Uterus (tissue), 2 donors: ENCODE measurements at regions not wholly inside any gene's neighbourhood (a gene's known extent, or its start where the extent isn't known, plus 50 kb on each side); places are given as distances from the start of the nearest gene placed in this dataset.

Source experiments
- POLR2A ChIP-seq, 2 donors: fragments of 450-650 bp; IDR thresholded peaks; one replicate each; pipeline ENCODE4 v1.6.1; 2016; ENCODE audit warnings: antibody characterized with exemption in 2 of 2, mild to moderate bottlenecking in 1 of 2, moderate library complexity in 1 of 2
- TF ChIP-seq, protein P1 (sequence below), 4 experiments: fragments of 200-600 bp in 2 of 4; fragments of 450-650 bp in 2 of 4; sonication (generic) in 2 of 4; IDR thresholded peaks; one replicate each; pipeline ENCODE4 v1.5.1; 2016 to 2019; ENCODE audit warnings: antibody characterized with exemption in 4 of 4, mild to moderate bottlenecking in 2 of 4, moderate library complexity in 1 of 4

DNA sequence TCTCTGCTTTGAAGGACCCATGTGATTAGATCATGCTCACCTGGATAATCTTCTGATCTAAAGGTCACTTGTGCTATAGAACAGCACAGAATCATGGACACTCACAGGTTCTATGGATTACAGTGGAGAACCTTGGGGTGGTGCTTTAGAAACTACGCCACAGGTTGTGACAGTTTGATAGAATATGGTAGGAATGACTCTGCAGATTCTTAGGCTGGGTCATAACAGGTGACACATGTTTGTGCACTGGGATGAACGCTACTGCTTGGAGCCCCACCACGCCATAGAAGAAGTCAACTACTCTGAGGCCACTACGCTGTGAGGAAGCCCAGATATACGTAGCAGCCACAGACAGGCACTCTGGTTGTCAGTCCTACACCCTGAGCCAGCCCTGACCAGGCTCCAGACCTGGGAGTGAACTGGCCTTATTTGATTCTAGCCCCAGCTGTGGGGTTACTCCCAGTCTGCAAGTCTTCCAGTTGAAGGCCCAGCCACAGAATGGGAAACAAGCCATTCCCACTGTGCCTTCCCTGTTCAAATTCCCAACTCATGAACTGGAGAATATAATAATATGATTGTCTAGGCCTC lies 99.0 kb upstream of the SLC24A3 start:
- TF ChIP-seq, protein P1, sequence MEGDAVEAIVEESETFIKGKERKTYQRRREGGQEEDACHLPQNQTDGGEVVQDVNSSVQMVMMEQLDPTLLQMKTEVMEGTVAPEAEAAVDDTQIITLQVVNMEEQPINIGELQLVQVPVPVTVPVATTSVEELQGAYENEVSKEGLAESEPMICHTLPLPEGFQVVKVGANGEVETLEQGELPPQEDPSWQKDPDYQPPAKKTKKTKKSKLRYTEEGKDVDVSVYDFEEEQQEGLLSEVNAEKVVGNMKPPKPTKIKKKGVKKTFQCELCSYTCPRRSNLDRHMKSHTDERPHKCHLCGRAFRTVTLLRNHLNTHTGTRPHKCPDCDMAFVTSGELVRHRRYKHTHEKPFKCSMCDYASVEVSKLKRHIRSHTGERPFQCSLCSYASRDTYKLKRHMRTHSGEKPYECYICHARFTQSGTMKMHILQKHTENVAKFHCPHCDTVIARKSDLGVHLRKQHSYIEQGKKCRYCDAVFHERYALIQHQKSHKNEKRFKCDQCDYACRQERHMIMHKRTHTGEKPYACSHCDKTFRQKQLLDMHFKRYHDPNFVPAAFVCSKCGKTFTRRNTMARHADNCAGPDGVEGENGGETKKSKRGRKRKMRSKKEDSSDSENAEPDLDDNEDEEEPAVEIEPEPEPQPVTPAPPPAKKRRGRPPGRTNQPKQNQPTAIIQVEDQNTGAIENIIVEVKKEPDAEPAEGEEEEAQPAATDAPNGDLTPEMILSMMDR (IDR thresholded peaks at IDR 0.05), result no peak
- no peak for TF ChIP-seq POLR2A (IDR thresholded peaks at IDR 0.05)
